ENCODE measurements at regions not wholly inside any gene's neighbourhood (a gene's known extent, or its start where the extent isn't known, plus 50 kb on each side); places are given as distances from the start of the nearest gene placed in this dataset.

DNA sequence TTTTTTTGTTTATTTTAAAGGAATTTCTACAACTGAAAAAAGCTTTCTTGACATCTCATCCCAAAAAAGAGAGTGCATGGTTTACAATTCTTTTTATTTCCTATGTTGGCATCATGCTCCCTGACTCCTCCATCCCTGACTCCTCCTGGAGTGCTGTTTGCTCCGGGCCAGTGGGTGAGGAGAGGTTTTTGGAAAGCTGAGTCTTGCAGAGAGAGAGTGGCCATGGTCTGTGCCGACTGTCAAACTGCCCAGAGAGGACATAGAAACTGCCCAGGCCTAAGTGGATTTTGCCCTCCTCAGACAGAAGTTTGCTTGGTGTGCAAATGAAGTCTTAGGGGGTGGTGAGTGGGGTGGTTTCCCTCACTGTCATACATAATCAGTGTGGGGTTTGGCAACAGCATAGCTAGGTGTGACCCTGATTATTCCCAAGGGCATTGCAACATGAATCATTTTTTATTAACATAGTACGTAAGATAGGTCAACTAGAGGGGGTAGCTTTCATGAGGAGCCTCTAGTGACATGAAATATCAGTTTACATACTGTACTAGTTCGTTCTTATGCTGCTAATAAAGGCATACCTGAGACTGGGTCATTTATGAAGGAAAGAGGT lies 179.8 kb upstream of the UBL3 start:
- no peak for DNase-seq (ENCODE audit: low spot score)

DNA sequence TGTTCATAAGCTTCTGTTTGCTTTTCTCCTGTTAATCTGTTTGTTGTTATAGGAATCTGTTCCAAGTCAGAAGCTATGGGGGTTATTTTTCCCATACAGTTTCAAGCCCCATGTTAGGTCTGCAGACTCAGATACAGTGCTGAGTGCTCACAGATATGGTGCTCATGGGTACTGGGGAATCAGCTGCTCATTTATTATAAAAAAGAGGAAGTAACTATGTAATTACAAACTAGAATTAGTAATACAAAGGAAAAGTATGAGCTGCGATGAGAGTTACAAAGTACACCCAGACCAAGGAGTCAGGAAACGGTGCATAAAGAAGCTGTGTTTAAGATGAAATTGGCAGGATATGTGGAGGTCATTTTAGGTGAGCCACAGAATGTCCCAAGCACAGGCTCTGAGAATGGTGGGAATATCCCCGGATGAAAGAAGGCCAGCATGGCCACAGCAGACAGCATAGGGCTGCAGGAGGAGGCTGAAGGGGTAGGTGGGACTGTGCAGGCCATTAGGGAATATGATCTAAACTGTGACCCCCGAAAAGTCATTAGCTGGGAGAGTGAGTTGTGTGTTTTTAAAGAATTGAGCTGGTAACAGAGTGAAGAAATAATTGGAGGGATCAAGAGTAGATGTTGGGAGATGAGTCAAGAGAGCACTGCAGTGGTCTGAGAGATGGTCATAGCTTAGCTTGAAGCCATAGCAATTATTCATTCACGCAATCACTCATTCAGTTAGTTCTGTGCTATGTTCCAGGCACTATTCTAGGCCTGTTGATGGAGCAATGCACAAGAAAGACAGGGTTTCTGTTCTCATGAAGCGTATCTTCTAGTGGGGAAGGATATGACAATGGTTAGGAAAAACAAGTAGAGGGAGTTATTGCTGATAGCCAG lies 177.4 kb upstream of the UBL3 start:
- no peak for DNase-seq (ENCODE audit: low spot score)

- no peak for DNase-seq (ENCODE audit: low spot score)
Measured at GRCh38 chr13:30026909-30027308, 176.5 kb upstream of the UBL3 start.

GRCh38 chr13:30026093-30026492 lies 175.7 kb upstream of the UBL3 start:
- no peak for DNase-seq (ENCODE audit: low spot score)

GRCh38 chr13:30025351-30025750 lies 174.9 kb upstream of the UBL3 start:
- no peak for DNase-seq (ENCODE audit: low spot score)

DNA sequence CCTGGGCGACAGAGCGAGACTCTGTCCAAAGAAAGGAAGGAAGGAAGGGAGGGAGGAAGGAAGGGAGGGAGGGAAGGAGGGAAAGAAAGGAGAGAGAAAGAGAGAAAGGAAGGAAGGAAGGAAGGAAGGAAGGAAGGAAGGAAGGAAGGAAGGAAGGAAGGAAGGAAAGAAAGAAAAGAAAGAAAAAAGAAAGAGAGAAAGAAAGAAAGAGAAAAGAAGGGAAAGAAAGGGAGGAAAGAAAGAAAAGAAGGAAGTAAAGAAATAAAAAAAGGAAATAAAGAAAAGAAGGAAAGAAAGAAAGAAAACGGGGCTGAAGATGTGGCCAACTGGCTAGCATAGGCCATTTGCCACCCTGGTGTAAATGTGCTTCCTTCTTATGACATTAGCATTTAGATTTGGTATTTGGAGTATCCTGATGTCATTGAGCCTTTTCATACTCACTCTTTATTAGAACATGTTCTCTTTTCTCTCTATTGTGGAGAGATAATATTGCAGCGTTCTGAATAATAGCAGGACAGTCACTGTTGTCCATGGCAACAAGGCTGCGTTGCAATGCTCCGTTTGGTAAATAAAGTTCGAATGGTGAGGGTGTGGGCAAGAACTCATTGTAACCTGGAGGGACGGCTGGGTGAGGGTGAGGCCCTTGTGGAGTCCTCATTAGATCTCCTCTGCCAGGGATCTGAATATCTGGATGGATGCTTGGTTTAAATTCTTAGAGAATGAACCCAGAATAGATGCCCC lies 173.9 kb upstream of the UBL3 start:
- DNase-seq (ENCODE audit: low spot score): no peak

DNA sequence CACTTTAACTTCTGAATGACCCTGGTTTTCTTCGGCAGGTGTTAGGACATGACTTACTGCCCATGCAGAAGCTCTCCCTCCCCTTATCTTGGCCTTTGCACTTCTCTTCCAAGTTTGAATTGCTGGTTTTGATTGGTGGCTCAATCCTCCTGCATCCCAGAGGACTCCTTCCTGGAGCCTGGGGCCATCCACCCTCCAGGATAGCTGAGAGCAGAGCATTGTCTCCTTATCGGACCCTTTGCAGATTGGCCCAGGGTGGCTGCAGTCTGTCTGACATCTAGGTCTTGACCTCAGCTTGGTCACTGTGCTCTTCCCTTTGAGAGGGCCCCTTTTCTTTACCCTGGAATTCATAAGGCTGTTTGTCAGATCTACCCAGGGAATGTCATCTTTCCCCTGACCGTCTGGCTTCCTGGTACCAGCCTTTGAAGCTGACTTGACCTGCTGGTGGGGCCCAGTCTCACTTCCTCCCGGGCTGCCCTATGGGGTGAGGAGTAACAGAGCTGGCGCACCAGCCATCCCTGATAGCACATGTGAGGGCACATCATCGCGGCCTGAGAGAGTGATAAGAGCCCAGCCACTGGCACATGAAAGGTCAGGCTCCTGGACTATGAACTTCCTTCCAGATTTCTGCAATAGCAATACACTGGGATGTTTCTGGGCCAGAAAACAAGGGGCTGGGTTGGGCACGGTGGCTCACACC lies 172.9 kb upstream of the UBL3 start:
- DNase-seq (ENCODE audit: low spot score): no peak

- no peak for DNase-seq (ENCODE audit: low spot score)
Measured at GRCh38 chr13:30022796-30023195, 172.4 kb upstream of the UBL3 start.

DNA sequence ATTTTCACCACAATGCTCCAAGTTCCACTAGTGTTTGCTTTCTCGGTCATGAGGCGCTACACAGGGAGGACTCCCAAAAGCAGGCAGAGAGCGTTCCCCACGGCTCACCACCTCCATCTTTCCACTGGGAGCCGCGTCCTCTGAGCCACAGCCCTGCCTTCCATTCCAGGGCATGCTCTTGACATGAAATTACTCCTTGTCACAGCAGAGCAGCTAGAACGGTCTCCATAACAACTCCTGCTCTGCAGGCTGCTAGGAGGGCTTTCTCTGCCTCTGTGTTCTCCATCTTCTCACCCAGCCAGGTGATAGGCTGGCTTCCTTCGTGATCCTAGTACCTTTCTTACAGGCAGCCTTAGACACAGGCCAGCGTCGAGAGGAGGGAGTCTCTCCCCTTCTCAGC lies 171.8 kb upstream of the UBL3 start:
- DNase-seq (ENCODE audit: low spot score): no peak

DNA sequence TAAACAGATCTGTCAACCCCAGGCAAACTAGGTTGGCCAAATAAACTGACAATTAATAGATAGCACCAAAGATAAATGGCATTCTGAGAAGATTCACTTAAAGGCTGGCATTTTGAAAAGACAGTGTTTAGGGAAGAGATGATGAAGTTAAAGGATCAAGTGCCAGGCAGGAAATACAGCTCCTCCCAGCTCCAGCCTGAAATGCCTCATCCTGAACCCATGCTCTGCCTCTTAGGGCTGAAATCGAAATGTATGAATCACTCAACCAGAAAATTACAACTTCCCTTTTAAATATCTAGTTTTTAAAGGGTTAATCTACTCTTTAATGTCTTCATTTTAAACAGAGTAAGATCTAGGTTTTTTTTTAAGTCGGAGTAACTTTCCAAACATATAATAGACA lies 171.2 kb upstream of the UBL3 start:
- no peak for DNase-seq (ENCODE audit: low spot score)

DNA sequence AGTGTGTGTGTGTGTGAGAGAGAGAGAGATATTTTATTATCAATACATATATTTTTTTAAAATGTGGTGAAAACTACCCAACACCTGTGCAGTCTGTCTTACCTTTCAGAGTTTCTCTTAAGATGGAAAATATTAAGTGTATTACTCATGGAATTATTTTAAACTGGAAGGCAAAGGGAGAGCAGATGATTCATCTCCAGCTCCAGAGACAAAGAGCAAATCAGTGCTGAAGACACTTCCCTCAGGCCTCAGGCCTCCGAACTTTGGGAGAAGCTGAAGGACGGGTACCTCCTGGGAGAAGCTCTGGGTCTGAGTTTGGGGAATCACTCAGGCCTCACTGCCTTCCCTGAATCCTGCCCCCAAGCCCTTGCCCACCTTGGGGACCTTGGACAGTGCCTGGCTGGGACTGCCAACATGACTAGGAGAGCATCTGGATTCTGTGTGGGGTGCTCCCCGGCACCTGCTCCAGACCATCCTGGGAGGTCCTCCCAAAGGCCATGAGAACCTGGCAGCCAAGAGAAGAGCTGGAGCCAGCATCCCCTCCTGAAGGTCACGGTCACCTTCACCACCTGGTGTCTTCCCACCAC lies 170.4 kb upstream of the UBL3 start:
- no peak for DNase-seq (ENCODE audit: low spot score)

DNA sequence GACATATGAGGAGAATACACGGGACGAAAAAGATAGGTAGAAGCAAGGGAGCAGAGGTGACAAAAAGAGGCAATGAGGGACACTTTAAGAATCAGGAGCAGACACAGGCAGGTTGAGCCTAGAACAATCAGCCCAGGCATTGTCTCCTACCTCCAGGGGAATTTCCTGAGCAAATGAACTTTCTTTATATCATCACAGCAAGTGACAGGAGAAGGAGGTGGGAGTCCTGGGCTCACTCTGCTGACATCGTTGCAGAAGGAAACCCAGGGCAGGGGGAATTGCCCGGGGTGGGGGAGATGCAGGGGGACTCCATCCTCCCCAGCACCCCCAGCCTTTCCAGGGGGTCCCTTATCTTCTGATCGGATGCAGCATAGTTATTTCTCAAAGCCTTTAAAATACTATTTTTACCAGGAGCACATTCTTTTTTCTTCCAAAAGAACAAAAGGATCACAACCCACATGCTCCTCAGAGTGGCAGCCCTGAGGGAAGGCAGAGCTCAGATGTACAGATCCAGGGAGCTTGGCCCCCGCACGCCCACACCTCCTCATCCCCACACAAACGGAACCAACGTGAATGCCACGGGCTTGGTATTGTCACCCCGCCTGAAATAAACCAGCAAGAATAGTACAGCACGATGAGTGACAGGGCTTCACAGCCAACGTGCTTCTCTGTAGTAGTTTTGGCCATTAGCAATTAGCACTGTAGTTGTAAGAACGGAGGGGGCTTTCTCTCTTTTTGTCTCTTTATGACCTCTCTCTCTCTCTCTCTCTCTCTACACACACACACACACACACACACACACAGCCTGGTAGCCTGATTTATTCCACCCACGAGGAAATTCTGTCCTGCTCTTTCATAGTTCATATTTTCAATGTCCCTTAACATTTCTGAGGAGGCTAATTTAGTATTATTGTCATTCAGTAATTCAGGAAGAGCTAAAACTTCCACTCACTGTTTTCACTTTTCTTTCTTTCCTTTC lies 169.5 kb upstream of the UBL3 start:
- DNase-seq (ENCODE audit: low spot score): no peak

- DNase-seq (ENCODE audit: low spot score): no peak
Measured at GRCh38 chr13:30017880-30018279, 167.5 kb upstream of the UBL3 start.

DNA sequence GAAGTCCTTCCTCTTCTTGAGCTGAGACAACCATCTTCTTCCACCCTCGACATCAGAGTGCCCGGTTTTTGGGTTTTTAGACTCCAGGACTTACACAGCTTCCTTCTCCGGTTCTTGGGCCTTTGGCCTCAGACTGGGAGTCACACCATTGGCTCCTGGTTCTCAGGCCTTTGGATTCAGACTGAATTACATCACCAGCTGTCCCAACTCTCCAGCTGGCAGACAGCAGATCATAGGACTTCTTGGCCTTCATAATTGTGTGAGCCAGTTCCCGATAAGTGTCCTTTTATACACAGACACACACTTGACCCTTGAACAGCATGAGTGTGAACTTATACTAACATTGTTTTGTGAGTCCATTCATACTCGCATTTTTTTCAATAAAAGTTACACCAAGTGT lies 166.0 kb upstream of the UBL3 start:
- DNase-seq (ENCODE audit: low spot score): no peak

DNA sequence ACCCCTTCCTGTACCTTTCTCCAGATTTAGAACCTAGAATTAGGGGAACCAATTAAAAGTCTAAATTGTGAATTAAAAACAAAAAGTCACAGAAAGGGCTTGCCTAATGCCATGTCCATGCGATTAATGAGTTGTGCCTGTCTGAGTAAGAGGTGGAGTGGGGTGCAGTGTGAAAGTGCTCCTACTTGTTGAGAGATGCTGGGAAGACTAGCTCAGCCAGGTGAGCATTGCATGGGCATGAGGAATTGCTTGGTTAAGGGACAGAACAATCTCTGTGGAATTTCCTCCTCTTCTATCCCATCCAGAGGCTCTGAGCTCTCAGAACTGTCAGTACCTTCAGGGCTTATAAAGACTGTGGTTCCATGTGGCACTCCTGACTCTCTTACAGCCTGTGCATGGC lies 159.0 kb upstream of the UBL3 start:
- DNase-seq (ENCODE audit: low spot score): no peak

DNA sequence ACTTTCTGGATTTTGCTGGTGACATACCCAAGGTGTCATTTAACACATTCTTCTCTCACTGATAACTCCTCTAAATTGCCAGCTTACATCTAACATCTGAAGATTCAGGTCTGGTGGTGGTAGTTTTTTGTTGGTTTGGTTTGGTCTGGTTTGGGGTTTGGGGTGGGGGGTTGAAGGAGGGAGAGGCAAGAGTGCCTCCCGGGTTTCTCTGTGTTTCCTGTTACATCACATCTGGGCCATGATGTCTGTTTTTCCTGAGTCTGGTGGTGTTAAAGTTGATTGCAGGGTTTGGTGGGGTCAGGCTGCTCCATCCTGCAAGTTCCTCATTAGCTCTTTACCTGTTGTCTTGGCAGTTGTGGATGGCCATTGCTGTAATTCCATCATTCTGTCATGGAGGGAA lies 155.8 kb upstream of the UBL3 start:
- DNase-seq (ENCODE audit: low spot score): no peak

GRCh38 chr13:30004204-30004603 lies 153.8 kb upstream of the UBL3 start:
- DNase-seq (ENCODE audit: low spot score): no peak

- no peak for DNase-seq (ENCODE audit: low spot score)
Measured at GRCh38 chr13:30002577-30002976, 152.2 kb upstream of the UBL3 start.

GRCh38 chr13:30000370-30000765 lies 150.0 kb upstream of the UBL3 start:
- DNase-seq (ENCODE audit: low spot score): no peak

DNA sequence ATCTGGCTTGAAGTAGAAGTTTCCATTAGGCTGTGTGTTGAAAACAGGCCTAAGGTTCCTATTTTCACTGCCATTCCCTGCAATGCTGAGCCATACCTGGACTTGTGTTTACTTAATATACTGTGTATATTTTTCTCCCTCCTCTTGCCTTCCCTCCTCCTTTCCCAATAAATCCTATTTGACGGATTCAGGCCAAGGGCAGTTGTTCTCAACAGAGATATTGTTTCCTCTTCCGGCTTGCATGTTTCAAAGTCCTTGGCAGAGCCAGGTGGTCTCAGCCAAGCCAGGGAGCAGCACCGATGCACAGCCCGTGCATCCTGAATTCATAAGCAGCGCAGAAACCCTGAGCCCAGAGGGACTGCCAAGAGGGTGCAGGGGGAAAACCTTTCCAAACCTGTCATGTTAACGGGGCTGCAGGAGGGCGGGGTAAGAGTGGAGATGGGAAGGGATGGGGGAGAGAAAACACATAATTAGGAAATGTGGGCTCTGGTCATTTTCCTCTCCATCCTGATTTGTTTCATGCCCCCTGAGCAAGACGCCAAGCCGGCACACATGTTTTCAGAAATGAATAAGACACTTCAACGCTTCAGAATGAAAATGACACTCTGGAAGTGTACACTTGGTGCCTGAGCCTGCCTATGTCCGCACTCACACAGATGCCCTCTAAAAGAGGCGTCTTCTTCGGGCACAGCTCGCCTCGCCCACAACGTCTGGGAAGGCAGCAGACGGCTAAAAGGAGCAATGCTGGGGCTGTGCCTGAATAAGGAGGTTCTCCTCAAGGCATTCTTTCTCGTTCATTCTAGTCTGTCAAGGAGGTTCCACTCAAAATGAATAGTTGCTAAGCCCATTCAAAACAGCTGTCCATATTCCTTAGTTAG lies 149.3 kb upstream of the UBL3 start:
- DNase-seq (ENCODE audit: low spot score): no peak
